GM10248 (cell line): ENCODE measurements at regions not wholly inside any gene's neighbourhood (a gene's known extent, or its start where the extent isn't known, plus 50 kb on each side); places are given as distances from the start of the nearest gene placed in this dataset.

ENCODE experiments used
- CTCF ChIA-PET: fragments of 300-600 bp; sonication (Branson Sonifier 250); formaldehyde crosslinking; extraction: SDS; loops from one replicate; lab custom pipeline; 2021; ENCODE audit warnings: antibody characterized with exemption; lab: Yijun Ruan, JAX
- POLR2A ChIA-PET: fragments of 350-650 bp; sonication (Branson Sonifier 250); formaldehyde crosslinking; extraction: SDS; loops from one replicate; lab custom pipeline; 2020; ENCODE audit warnings: antibody characterized with exemption; lab: Yijun Ruan, JAX
- DNase-seq: peaks from one replicate; pipeline ENCODE4 v3.0.0; 2012; ENCODE audit errors: extremely low spot score
- TF ChIP-seq, protein P1 (sequence below): IDR thresholded peaks from 2 replicates; pipeline ENCODE4 v1.5.1; 2012; ENCODE audit warnings: mild to moderate bottlenecking, low read depth; ENCODE audit errors: extremely low read depth, missing control alignments, control extremely low read depth

DNA sequence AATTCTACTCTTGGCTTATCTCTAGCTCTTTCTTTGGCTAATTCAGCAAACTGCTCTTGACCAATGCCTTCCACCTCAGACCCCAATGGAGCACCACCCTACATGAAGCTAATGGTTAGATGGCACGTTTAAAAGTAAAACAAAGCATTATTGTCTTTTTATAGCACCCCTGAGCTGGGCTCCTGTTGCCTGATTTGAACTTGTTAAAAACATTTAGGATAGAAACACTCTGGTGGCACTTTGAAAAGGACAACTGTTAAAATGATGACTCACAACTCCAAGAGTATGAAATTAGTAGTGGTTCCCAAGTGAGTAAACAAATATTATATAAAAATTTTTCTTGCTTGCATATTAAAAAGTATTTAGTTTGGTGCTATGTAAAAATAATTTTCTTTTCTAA lies 299.6 kb upstream of the DCN start:
- TF ChIP-seq, protein P1, sequence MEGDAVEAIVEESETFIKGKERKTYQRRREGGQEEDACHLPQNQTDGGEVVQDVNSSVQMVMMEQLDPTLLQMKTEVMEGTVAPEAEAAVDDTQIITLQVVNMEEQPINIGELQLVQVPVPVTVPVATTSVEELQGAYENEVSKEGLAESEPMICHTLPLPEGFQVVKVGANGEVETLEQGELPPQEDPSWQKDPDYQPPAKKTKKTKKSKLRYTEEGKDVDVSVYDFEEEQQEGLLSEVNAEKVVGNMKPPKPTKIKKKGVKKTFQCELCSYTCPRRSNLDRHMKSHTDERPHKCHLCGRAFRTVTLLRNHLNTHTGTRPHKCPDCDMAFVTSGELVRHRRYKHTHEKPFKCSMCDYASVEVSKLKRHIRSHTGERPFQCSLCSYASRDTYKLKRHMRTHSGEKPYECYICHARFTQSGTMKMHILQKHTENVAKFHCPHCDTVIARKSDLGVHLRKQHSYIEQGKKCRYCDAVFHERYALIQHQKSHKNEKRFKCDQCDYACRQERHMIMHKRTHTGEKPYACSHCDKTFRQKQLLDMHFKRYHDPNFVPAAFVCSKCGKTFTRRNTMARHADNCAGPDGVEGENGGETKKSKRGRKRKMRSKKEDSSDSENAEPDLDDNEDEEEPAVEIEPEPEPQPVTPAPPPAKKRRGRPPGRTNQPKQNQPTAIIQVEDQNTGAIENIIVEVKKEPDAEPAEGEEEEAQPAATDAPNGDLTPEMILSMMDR, result no peak
- no peak for DNase-seq
- POLR2A ChIA-PET, result no interaction called here
- CTCF ChIA-PET, result interaction anchor here (1.1 kb wide), 1 partner anchor 14 kb away, joined by 3 read pairs; no protein-coding TSS in a partner anchor

DNA sequence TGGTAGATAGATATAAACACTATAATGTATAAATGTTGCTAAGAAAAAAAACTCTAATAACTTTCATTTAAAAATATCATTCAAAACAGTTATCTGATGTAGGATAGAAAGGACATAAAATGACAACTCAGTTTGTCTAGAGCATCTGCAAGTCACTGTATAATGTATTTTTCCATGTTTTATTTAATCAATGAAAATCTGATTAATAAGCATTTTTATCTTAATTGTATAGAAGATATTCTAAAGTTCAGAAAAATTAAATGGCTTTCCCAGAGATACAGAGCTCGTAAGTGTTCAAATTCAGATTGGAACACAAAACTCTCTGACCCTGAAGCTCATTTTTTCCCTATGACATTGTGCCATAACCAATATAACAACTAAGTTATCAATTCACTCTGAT lies 295.9 kb upstream of the DCN start:
- DNase-seq, result no peak
- CTCF ChIA-PET, result interaction anchor here (1.5 kb wide), 1 partner anchor 30 kb away, joined by 4 read pairs; no protein-coding TSS in a partner anchor
- TF ChIP-seq, protein P1, result no peak
- POLR2A ChIA-PET, result no interaction called here

DNA sequence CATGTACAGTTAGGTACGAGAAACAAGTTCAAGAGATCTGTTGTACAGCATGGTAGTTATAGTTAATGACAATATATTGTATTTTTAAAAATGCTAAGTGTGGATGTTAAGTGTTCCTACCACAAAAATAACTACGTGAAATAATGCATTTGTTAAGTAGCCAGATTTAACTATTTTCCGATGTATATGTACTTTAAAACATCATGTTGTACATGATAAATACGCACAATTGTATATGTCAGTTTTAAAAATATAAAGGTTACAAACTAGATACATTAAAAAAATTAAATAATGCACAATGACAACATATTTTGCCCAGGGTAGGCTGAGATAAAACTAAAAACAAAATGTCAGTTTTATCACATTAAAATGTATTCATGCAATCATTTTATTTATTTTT lies 285.1 kb upstream of the DCN start:
- ChIA-PET CTCF (interaction anchor here (1.2 kb wide), 1 partner anchor 14 kb away, joined by 3 read pairs; no protein-coding TSS in a partner anchor), POLR2A (no interaction called here)
- no peak for DNase-seq
- TF ChIP-seq, protein P1, result no peak

DNA sequence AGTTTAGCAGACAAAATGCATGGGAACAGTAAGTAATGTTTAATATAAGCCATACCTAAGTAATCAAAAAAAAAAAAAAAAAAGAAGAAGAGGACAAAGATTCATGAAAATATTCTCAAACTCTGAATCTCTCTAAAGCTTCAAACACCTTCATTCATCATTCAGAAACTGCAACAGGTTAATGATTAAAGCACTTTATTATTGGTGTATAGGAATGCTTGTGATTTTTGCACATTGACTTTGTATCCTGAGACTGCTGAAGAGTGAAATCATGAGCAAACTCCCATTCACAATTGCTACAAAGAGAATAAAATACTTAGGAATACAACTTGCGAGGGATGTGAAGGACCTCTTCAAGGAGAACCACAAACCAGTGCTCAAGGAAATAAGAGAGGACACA lies 278.4 kb upstream of the DCN start:
- TF ChIP-seq, protein P1, result no peak
- no peak for DNase-seq
- ChIA-PET CTCF (interaction anchor here (0.6 kb wide), 1 partner anchor 11 kb away, joined by 3 read pairs; no protein-coding TSS in a partner anchor), POLR2A (no interaction called here)

DNA sequence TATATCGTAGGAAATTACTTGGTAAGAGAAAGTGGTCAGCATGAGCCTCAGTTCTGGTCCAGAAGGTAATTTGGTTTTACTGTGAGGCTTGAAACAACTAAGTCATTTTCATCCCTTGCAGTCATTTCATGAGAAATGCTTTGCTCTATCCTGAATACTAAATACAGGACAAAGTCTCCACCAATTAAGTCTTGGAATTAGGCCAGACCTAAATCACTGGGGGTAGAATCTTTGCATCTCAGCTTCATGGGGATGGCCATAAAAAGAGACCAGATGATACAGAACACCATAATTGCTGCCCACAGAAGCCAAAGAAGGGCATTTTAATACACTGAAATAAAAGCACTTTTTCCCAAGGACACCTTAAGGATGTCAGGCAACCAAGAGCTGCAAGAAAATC lies 277.9 kb upstream of the DCN start:
- TF ChIP-seq, protein P1, result no peak
- DNase-seq, result no peak
- POLR2A ChIA-PET, result no interaction called here
- CTCF ChIA-PET, result no interaction called here

DNA sequence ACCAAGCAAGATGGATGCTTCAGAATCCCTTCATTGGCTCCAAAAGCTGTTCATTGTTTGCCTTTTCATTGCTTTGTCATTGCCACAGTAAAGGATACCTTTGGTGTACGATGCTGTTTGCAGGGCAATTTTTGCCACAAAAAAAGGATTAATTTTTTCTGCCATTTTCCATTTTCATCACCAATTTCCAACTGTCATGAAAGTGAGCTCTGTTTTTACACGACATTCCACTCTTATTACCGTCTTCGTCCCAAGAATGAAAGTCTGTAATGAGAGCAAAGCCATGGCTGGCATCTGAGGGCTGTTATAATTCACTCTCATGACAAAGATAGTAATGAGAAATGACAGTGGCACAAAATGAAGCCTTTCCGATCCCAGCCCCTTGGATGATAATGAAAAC lies 272.7 kb upstream of the DCN start:
- TF ChIP-seq, protein P1, result no peak
- DNase-seq, result no peak
- ChIA-PET CTCF (no interaction called here), POLR2A (no interaction called here)
